Central memory CD8-positive, alpha-beta T cell (primary cell): ENCODE measurements at regions not wholly inside any gene's neighbourhood (a gene's known extent, or its start where the extent isn't known, plus 50 kb on each side); places are given as distances from the start of the nearest gene placed in this dataset.
A peak's percentile ranks its signal among the peaks of the same experiment; 100 is the strongest.

Source experiments
- ATAC-seq: fragments of 150-1000 bp; cut with Tn5 transposase; replicated peaks from 2 replicates; pipeline ENCODE4 v1.10.0; 2022; ENCODE audit warnings: mild to moderate bottlenecking, moderate FRiP score, moderate number of reproducible peaks; ENCODE audit not compliant: poor library complexity, severe bottlenecking; ENCODE audit errors: extremely low read depth
- DNase-seq, 2 donors: peaks; one replicate each; pipeline ENCODE4 v3.0.0; 2021; ENCODE audit warnings: low spot score in 2 of 2
- H3K27ac Mint-ChIP-seq: one replicate; pipeline ENCODE4 v1.8.0; 2022; ENCODE audit warnings: low read depth, mild to moderate bottlenecking, moderate library complexity, mixed read lengths
- H3K27me3 Mint-ChIP-seq: one replicate; pipeline ENCODE4 v1.8.0; 2022; ENCODE audit warnings: mixed read lengths
- H3K36me3 Mint-ChIP-seq: one replicate; pipeline ENCODE4 v1.8.0; 2022; ENCODE audit warnings: mild to moderate bottlenecking, moderate library complexity, mixed read lengths; ENCODE audit not compliant: insufficient read depth
- H3K4me1 Mint-ChIP-seq: one replicate; pipeline ENCODE4 v1.8.0; 2022; ENCODE audit warnings: mixed read lengths
- H3K4me3 Mint-ChIP-seq: one replicate; pipeline ENCODE4 v1.8.0; 2022; ENCODE audit warnings: mild to moderate bottlenecking, moderate library complexity, mixed read lengths
- H3K9me3 Mint-ChIP-seq: one replicate; pipeline ENCODE4 v1.8.0; 2022; ENCODE audit warnings: mixed read lengths

DNA sequence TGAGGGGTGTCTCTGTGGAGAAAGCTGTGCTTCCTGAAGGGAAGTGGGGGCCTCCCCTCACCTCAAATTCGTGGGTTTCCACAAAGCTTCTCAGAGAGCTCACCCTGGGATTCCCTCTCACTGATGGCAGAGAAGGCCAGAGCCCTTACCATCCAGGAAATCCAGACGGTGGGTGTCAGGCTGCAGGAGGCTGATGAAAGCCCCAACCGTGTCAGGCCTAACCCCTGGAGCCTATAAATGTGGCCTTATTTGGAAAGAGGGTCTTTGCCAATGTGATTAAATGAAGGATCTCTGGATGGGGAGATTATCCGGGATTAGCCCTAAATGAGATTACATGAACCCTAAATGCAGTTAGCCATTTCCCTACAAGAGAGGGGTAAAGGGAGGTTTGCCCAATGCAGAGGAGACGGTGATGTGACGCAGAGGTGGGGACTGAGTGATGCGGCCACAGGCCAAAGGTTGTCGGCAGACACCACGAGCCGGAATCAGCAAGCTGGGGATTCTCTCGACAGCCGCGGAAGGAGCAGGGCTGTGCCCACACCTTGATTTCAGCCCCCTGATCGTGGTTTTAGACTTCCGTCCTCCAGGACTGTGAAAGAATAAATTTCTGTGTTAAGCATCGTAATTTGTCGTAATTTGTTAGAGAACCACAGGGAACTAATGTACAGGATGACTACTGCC, 82.6 kb downstream of the TOMM20 start:
- no peaks in the 10 kb centered on the region for H3K27me3 Mint-ChIP-seq
- H3K4me1 Mint-ChIP-seq, result peaks cover 2% of the 10 kb centered on the region
- H3K4me3 Mint-ChIP-seq, result no peak overlapping the region
- H3K36me3 Mint-ChIP-seq, result no peaks in the 10 kb centered on the region
- ATAC-seq (no peak), DNase-seq (no peak)
- H3K9me3 Mint-ChIP-seq, result no peaks in the 10 kb centered on the region
- H3K27ac Mint-ChIP-seq, result no peak overlapping the region

DNA sequence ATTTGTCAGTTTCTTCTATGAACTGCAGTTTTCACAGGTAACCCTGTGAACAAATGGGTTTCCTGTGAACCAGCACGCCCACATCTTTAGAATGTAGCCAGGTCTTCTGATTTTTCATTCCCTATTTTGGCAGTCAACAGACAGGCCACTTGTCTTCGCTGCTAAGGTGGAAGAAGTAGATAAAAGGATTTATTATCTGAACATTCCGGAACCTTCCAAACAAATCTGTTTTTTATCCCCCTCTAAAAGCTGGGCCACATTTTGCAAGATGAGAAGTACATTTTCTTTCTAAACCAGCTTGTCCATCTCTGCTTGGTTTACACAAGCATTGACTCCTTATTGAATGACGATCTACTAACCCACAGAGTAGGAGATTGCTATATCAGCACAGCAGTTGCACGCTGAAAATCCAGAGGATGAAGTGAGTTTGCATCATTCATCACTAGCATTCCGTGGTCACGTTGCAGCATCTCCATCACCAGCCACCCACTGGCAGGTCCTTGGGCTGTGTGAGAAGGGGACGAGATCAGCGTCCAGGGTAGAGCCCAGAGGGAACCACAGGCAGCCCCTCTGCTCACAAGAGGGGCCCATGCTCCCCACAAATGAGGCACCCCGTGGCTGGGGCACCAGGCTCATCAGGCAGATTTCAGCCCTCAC, 83.5 kb downstream of the TOMM20 start:
- Mint-ChIP-seq H3K9me3 (no peaks in the 10 kb centered on the region), H3K4me3 (no peak overlapping the region), H3K27me3 (no peaks in the 10 kb centered on the region), H3K4me1 (peaks cover 6% of the 10 kb centered on the region), H3K36me3 (no peaks in the 10 kb centered on the region), H3K27ac (no peak overlapping the region)
- ATAC-seq, result no peak
- no peak for DNase-seq

DNA sequence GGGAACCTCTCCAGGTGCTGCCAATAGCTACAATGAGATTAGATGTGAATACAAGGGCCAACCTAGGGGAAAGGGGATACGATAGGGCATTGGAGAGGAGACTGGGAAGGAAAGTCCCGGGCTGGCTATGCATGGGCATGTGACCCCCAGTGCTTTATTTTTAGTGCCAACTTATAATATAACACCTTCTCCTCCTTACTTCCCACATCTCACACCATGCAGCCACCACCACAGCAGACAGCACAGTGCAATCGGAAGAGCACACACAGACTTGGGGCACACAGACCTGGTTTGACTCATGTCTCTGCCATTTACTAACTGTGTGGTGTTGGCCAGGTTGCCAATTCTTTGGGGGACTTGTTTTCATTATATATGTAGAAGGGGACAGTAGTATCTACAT, 85.4 kb downstream of the TOMM20 start:
- no peaks in the 10 kb centered on the region for H3K36me3 Mint-ChIP-seq
- H3K27me3 Mint-ChIP-seq, result no peaks in the 10 kb centered on the region
- no peak overlapping the region for H3K27ac Mint-ChIP-seq
- DNase-seq, result no peak
- ATAC-seq, result peak; percentile 80
- H3K9me3 Mint-ChIP-seq, result peaks cover 13% of the 10 kb centered on the region
- H3K4me1 Mint-ChIP-seq, result peaks cover 6% of the 10 kb centered on the region
- H3K4me3 Mint-ChIP-seq, result no peak overlapping the region

DNA sequence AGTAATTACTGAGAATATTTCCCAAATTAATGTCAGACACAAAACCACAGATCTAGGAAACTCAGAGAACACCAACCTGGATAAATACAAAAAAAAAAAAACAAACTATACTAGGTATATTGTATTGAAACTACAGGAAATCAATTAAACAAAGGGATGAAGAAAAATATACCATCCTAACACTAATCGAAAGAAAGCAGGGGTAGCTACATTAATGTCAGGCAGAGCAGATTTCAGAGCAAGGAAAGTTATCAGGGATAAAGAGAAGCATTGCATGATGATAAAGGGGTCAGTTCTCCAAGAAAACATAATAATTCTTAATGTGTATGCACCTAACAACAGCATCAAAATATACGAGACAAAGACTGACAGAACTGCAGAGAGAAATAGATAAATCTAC, 89.9 kb downstream of the TOMM20 start:
- Mint-ChIP-seq H3K4me1 (peaks cover 6% of the 10 kb centered on the region), H3K27ac (no peak overlapping the region), H3K27me3 (no peaks in the 10 kb centered on the region), H3K4me3 (no peak overlapping the region), H3K36me3 (no peaks in the 10 kb centered on the region), H3K9me3 (peaks cover 18% of the 10 kb centered on the region)
- DNase-seq (no peak), ATAC-seq (no peak)

DNA sequence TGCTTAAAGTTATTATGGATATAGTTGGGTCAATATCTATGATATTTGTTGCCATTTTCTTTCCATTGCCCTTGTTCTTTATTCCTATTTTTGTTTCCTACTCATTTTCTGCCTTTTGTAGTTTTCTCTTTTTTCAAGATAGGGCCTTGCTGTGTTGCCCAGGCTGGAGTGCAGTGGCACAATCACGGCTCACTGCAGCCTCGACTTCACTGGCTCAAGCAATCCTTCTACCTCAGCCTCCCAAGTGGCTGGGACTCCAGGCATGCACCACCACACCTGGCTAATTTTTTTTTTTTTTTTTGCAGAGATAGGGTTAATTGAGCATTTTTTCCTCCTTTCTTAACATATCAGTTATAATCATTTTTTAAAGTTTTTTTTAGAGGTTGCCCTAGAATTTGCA, 92.7 kb downstream of the TOMM20 start:
- H3K36me3 Mint-ChIP-seq, result no peaks in the 10 kb centered on the region
- peaks cover 2% of the 10 kb centered on the region for H3K4me1 Mint-ChIP-seq
- H3K9me3 Mint-ChIP-seq, result peaks cover 18% of the 10 kb centered on the region
- DNase-seq, result no peak
- ATAC-seq, result no peak
- H3K27me3 Mint-ChIP-seq, result no peaks in the 10 kb centered on the region
- H3K27ac Mint-ChIP-seq, result peak overlapping the region; percentile 25
- no peak overlapping the region for H3K4me3 Mint-ChIP-seq

DNA sequence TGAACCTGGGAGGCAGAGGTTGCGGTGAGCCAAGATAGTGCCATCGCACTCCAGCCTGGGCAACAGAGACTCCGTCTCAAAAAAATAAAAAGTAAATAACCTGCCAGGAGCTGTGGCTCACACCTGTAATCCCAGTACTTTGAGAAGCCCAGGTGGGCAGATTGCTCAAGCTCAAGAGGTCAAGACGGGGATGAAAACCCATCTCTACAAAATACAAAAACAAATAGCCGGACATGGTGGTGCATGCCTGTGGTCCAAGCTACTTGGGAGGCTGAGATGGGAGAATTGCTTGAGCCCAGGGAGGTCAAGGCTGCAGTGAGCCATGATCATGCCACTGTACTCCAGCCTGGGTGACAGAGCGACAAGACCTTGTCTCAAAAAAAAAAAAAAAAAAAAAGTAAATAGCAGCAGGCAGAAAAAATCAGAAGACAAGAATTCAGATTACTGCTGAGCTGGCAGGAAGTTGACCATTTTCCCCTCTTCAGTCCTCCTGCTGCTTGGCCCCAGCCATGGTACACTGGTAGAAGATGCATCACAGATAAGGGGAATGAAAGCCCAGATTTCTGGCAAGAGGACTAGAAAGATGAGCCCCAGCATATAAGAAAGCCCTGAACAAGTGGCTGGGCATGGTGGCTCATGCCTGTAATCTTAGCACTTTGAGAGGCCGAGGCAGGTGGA, 97.6 kb downstream of the TOMM20 start:
- no peak overlapping the region for H3K27ac Mint-ChIP-seq
- H3K27me3 Mint-ChIP-seq, result no peaks in the 10 kb centered on the region
- H3K36me3 Mint-ChIP-seq, result peaks cover 2% of the 10 kb centered on the region
- H3K4me3 Mint-ChIP-seq, result no peak overlapping the region
- no peak for DNase-seq
- H3K4me1 Mint-ChIP-seq, result no peaks in the 10 kb centered on the region
- no peaks in the 10 kb centered on the region for H3K9me3 Mint-ChIP-seq
- no peak for ATAC-seq

DNA sequence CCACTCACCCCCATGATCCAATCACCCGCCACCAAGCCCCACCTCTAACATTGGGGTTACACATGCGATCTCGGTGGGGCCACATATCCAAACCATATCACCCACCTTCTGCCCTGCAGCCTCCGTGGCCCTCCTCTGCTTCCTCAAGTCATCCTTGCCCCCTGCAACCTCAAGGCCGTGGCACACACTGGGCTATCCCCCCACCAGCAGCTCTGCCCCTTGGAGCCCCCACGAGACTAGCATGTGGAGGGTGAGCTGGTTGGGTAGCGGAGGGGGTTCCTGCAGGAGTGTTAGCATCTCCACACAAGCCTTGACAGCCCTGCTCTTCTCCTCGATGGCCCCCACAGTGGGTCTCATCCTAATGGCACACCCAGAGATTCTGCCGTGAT, 100.8 kb downstream of the TOMM20 start:
- Mint-ChIP-seq H3K36me3 (peaks cover 2% of the 10 kb centered on the region), H3K27ac (no peak overlapping the region), H3K27me3 (no peaks in the 10 kb centered on the region), H3K4me3 (no peak overlapping the region), H3K9me3 (no peaks in the 10 kb centered on the region), H3K4me1 (no peaks in the 10 kb centered on the region)
- no peak for DNase-seq
- no peak for ATAC-seq

DNA sequence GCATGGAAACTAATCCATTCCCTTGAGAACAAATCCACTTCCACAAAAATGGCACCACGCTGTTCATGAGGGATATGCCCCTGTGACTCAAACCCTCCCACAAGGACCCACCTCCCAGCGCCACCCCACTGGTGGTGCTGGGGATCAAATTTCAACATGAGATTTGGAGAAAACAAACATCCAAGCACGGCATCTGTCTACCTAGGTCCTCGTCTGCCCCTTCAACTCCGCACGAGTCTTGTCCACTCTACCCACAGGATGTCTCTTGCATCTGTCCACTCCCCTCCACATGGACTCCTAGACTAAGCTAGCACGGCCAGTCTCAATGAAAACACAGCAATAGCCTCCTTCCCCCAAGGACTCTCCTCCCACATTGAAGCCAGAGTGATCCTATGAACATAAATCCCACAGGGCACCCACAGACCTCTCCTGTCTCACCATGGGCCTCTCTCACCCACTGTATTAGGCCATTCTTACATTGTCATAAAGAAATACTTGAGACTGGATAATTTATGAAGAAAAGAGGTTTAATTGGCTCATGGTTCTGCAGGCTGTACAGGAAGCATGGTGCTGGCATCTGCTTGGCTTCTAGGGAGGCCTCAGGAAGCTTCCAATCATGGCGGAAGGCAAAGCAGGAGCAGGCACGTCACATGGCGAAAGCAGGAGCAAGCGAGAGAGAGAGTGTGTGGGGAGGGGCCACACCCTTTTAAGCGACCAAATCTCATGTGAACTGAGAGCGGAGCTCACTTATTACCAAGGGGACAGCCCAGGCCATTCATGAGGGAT, 101.4 kb downstream of the TOMM20 start:
- H3K4me1 Mint-ChIP-seq, result no peaks in the 10 kb centered on the region
- no peak overlapping the region for H3K27ac Mint-ChIP-seq
- H3K27me3 Mint-ChIP-seq, result no peaks in the 10 kb centered on the region
- peaks cover 2% of the 10 kb centered on the region for H3K36me3 Mint-ChIP-seq
- no peaks in the 10 kb centered on the region for H3K9me3 Mint-ChIP-seq
- no peak for DNase-seq
- no peak overlapping the region for H3K4me3 Mint-ChIP-seq
- no peak for ATAC-seq

DNA sequence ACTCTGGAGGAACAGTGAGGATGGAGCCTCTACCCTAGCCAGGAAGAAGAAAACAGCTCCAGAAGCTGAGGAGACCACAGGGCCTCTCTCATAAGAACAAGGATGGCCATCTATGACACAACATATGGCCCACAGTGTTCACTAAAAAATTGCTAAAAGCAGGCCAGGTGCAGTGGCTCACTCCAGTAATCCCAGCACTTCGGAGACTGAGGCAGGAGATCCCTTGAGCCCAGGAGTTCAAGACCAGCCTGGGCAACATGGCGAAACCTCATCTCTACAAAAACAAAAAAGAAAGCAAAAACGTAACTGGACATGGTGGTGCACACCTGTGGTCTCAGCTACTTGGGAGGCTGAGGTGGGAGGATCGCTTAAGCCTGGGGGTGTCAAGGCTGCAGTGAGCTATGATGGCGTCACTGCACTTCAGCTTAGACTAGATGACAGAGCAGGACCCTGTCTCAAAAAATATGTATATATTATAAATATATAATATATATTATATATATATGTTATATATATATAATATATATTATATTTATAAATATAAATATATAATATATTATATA, 103.1 kb downstream of the TOMM20 start:
- no peak for DNase-seq
- H3K4me3 Mint-ChIP-seq, result no peak overlapping the region
- H3K36me3 Mint-ChIP-seq, result peaks cover 2% of the 10 kb centered on the region
- no peaks in the 10 kb centered on the region for H3K27me3 Mint-ChIP-seq
- H3K27ac Mint-ChIP-seq, result no peak overlapping the region
- H3K4me1 Mint-ChIP-seq, result no peaks in the 10 kb centered on the region
- H3K9me3 Mint-ChIP-seq, result no peaks in the 10 kb centered on the region
- ATAC-seq, result no peak

DNA sequence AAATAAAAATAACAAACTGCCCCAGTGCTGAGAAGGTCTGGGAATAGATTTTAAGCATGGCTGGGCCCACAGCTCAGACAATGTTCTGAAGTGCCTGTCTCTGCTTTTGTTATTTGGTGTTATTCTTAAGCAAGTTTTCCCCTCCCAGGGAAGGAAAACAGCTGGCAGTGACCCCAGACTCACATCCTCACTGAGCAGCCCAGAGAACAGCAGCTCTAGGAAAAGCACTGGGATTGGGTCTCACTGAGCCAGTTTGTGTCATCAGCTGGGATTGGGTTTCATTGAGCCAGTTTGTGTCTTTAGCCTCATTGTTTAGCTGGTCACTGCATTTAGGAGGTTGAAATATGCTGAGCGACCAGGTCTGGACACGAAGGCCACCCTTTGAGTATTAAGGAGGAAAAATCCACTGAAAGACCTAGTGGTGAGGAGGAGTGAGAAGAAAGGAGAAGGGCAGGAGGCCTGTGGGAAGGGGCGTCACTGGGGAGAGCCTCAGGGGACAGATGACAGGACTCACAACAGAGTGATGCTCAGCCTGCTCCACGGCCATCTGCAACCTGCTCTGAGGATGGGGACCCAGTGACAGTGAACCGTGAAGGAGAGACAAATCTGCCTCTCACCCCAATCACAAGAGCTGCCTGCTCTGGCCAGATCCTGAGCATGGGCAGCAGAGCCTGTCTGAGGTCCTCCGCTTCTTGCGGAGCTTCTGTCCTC, 103.8 kb downstream of the TOMM20 start:
- H3K4me3 Mint-ChIP-seq, result no peak overlapping the region
- ATAC-seq (no peak), DNase-seq (no peak)
- peaks cover 2% of the 10 kb centered on the region for H3K36me3 Mint-ChIP-seq
- H3K27me3 Mint-ChIP-seq, result no peaks in the 10 kb centered on the region
- H3K27ac Mint-ChIP-seq, result no peak overlapping the region
- H3K4me1 Mint-ChIP-seq, result no peaks in the 10 kb centered on the region
- no peaks in the 10 kb centered on the region for H3K9me3 Mint-ChIP-seq

DNA sequence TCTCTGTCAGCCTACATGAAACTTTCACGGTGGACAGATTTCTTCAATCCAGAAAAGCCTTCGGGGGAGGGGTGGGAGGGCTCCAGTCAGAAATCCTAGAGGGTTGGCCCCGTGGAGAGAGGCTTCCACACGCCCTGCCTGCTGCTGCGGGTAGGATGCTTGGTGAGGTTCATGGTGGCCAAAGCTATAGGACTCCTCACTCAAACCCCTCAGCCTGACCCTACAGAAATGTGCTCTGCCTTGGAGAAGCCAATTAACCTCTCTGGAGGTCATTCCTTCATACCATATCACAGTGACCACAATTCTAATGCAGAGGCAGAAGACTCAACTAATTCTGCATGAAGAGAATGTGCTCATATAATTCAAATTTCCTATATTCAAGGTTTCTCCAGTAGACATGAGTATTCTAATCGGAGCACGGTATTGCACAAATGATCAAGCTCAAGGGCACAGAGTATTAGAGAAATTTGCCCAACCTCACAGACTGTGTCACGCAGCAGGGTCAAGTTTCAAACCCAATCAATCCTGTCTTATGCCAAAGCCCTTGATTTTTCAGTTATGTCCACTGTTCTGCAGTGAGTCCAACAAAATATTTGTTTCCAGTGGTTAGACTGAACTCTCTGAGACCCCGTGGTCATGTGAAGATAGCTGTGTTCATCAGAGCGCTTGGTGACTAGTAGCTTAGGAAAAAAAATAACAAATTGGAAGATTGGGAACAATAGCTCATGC, 104.8 kb downstream of the TOMM20 start:
- no peak overlapping the region for H3K27ac Mint-ChIP-seq
- peaks cover 2% of the 10 kb centered on the region for H3K36me3 Mint-ChIP-seq
- no peaks in the 10 kb centered on the region for H3K27me3 Mint-ChIP-seq
- no peaks in the 10 kb centered on the region for H3K9me3 Mint-ChIP-seq
- H3K4me1 Mint-ChIP-seq, result no peaks in the 10 kb centered on the region
- ATAC-seq (no peak), DNase-seq (no peak)
- no peak overlapping the region for H3K4me3 Mint-ChIP-seq
